ENCODE measurements at regions not wholly inside any gene's neighbourhood (a gene's known extent, or its start where the extent isn't known, plus 50 kb on each side); places are given as distances from the start of the nearest gene placed in this dataset.

GRCh38 chr2:188068093-188068492, 223.6 kb upstream of the GULP1 start:
- Histone ChIP-seq H3K4me1 (no peaks in the 10 kb centered on the region), H3K27me3 (no peaks in the 10 kb centered on the region), H3K27ac (no peak overlapping the region), H3K4me3 (no peak overlapping the region), H3K36me3 (no peaks in the 10 kb centered on the region), H3K9me3 (no peaks in the 10 kb centered on the region)
- 51 to 62% methylated on average over 5 of the region's 5 CpGs for WGBS, 2 donors (ENCODE audit: low coverage in 1 of 2)
- in situ Hi-C loops (cut with MboI; ENCODE audit: low pct_ligation_motif_present in 1 of 4, low pct_unique_long_range_greater_than_20kb in 1 of 4, low sequenced_read_pairs in 3 of 4) = no loop called here
- intact Hi-C loops (cut with DNase I; ENCODE audit: low total_unique reads) = no loop called here
- no peak for DNase-seq
- TF ChIP-seq POLR2AphosphoS5 (IDR thresholded peaks at IDR 0.05) (no peak), POLR2A (IDR thresholded peaks at IDR 0.05) (no peak), EP300 (IDR thresholded peaks at IDR 0.05; ENCODE audit: low read depth) (no peak), CTCF (IDR thresholded peaks at IDR 0.05) (no peak)

GRCh38 chr2:188076149-188077056, 215.3 kb upstream of the GULP1 start:
- H3K4me1 ChIP-seq = no peaks in the 10 kb centered on the region
- in situ Hi-C loops (cut with MboI; ENCODE audit: low pct_ligation_motif_present in 1 of 4, low pct_unique_long_range_greater_than_20kb in 1 of 4, low sequenced_read_pairs in 3 of 4) = no loop called here
- no peak for DNase-seq
- no peak overlapping the region for H3K4me3 ChIP-seq
- TF ChIP-seq POLR2AphosphoS5 (IDR thresholded peaks at IDR 0.05) = no peak
- no peak for TF ChIP-seq CTCF (IDR thresholded peaks at IDR 0.05)
- TF ChIP-seq POLR2A (IDR thresholded peaks at IDR 0.05) = no peak
- no peak for TF ChIP-seq EP300 (IDR thresholded peaks at IDR 0.05; ENCODE audit: low read depth)
- peaks cover 0 to 6% of the 10 kb centered on the region in 2 donors for H3K9me3 ChIP-seq
- intact Hi-C loops (cut with DNase I; ENCODE audit: low total_unique reads) = no loop called here
- H3K27ac ChIP-seq = no peak overlapping the region
- 75 to 90% methylated on average over 2 of the region's 2 CpGs for WGBS, 2 donors (ENCODE audit: low coverage in 1 of 2)
- H3K27me3 ChIP-seq = no peaks in the 10 kb centered on the region
- no peaks in the 10 kb centered on the region for H3K36me3 ChIP-seq

- Histone ChIP-seq H3K36me3 (no peaks in the 10 kb centered on the region), H3K27me3 (no peaks in the 10 kb centered on the region), H3K9me3 (peaks cover 0 to 6% of the 10 kb centered on the region in 2 donors), H3K4me3 (no peak overlapping the region), H3K27ac (no peak overlapping the region), H3K4me1 (no peaks in the 10 kb centered on the region)
- in situ Hi-C loops (cut with MboI; ENCODE audit: low pct_ligation_motif_present in 1 of 4, low pct_unique_long_range_greater_than_20kb in 1 of 4, low sequenced_read_pairs in 3 of 4) (no loop called here), intact Hi-C loops (cut with DNase I; ENCODE audit: low total_unique reads) (no loop called here)
- DNase-seq = no peak
- no peak for TF ChIP-seq POLR2AphosphoS5 (IDR thresholded peaks at IDR 0.05)
- TF ChIP-seq CTCF (IDR thresholded peaks at IDR 0.05) = no peak
- TF ChIP-seq EP300 (IDR thresholded peaks at IDR 0.05; ENCODE audit: low read depth) = no peak
- no peak for TF ChIP-seq POLR2A (IDR thresholded peaks at IDR 0.05)
Measured at GRCh38 chr2:188077757-188078156, 213.9 kb upstream of the GULP1 start.

DNA sequence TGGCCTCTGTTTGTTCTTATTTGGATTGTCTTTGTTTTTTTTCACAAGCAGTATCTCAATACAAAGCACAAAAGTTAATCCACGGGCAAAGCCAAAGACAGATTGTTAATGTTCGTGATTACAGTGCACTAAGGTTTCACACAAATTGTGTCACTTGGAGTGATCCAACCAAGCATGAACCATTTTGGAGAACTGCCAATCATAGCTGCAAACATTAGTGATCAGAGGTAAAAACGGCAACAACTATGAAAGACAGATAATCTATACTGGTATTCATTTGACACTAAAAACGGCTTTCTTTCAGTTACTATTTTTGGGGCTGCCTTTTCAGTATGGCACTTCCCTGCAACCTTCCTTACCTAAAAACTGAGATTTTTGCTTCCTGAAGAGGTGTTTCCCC, 213.1 kb upstream of the GULP1 start:
- Histone ChIP-seq H3K27me3 (no peaks in the 10 kb centered on the region), H3K36me3 (no peaks in the 10 kb centered on the region), H3K4me3 (no peak overlapping the region), H3K9me3 (peaks cover 0 to 3% of the 10 kb centered on the region in 2 donors), H3K27ac (no peak overlapping the region), H3K4me1 (no peaks in the 10 kb centered on the region)
- in situ Hi-C loops (cut with MboI; ENCODE audit: low pct_ligation_motif_present in 1 of 4, low pct_unique_long_range_greater_than_20kb in 1 of 4, low sequenced_read_pairs in 3 of 4) = no loop called here
- 66 to 71% methylated on average over 4 of the region's 4 CpGs for WGBS, 2 donors (ENCODE audit: low coverage in 1 of 2)
- intact Hi-C loops (cut with DNase I; ENCODE audit: low total_unique reads) = no loop called here
- no peak for TF ChIP-seq CTCF (IDR thresholded peaks at IDR 0.05)
- no peak for TF ChIP-seq POLR2AphosphoS5 (IDR thresholded peaks at IDR 0.05)
- TF ChIP-seq EP300 (IDR thresholded peaks at IDR 0.05; ENCODE audit: low read depth) = no peak
- TF ChIP-seq POLR2A (IDR thresholded peaks at IDR 0.05) = no peak
- DNase-seq = no peak
